NB4 (cell line): ENCODE measurements at regions not wholly inside any gene's neighbourhood (a gene's known extent, or its start where the extent isn't known, plus 50 kb on each side); places are given as distances from the start of the nearest gene placed in this dataset.

Experiments
- CTCF ChIP-seq: IDR thresholded peaks from one replicate; pipeline ENCODE4 v1.5.1; 2012; ENCODE audit warnings: low read depth, low read length
- POLR2A ChIP-seq: IDR thresholded peaks from 2 replicates; pipeline ENCODE4 v1.6.1; 2011; ENCODE audit warnings: mild to moderate bottlenecking; ENCODE audit not compliant: insufficient read length; ENCODE audit errors: extremely low read depth

DNA sequence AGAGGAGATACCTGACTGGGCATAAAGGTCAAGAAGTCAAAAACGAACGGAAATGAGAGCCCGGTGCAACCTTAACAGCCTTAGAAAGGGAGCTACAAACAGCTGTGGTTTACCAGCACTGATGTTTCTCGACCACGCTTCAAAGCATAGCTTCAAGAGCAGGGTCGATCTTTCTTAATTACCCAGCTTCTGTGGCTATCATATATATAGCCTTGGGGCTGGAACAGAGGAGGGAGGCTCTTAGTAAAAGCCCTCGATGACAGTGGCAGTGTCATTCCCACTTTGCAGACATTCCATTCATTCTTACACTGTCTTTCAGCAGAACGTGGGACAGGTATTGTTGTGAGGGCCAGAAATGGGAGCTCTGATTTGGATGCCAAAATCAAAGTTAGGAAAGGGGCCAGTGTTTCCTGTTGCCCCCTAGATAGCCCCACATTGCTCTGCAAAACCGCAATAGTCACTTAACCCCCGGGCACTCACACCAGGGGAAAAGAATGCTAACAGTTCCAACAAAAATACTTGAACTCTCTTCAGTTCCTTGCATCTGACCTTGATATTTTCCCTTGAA lies 141.5 kb downstream of the MTPAP start:
- TF ChIP-seq POLR2A: no peak
- TF ChIP-seq CTCF: no peak
